ENCODE measurements at regions not wholly inside any gene's neighbourhood (a gene's known extent, or its start where the extent isn't known, plus 50 kb on each side); places are given as distances from the start of the nearest gene placed in this dataset.

- H3K4me1 ChIP-seq (replicated peaks in 1 of 2): no peaks in the 10 kb centered on the region
- H3K27ac ChIP-seq: no peak overlapping the region
- in situ Hi-C loops (cut with MboI; ENCODE audit: low pct_unique_long_range_greater_than_20kb in 2 of 9, low sequenced_read_pairs in 9 of 9, unreplicated experiment in 9 of 9): no loop called here
- 60 to 92% (median 71%) methylated on average over 1 to 3 of the region's 3 CpGs; no CpG with 5 or more reads in 1 of the 10 experiments for whole genome bisulfite sequencing, 10 experiments
- H3K4me3 ChIP-seq: no peak overlapping the region
- ATAC-seq (replicated peaks in 6 of 8): no peak
Observed at GRCh38 chr3:102158080-102158740, 276.6 kb upstream of the ZPLD1 start.

- in situ Hi-C loops (cut with MboI; ENCODE audit: low pct_unique_long_range_greater_than_20kb in 2 of 9, low sequenced_read_pairs in 9 of 9, unreplicated experiment in 9 of 9): no loop called here
- ATAC-seq (replicated peaks in 6 of 8): no peak
- Histone ChIP-seq H3K4me3 (no peak overlapping the region), H3K27ac (no peak overlapping the region), H3K4me1 (replicated peaks in 1 of 2) (no peaks in the 10 kb centered on the region)
- 67 to 100% (median 88%) methylated on average over 1 of the region's 1 CpG; no CpG with 5 or more reads in 3 of the 10 experiments for WGBS, 10 experiments
Observed at GRCh38 chr3:102159810-102160451, 274.9 kb upstream of the ZPLD1 start.

GRCh38 chr3:102161384-102162006 is 273.3 kb upstream of the ZPLD1 start:
- WGBS, 10 experiments: 14 to 90% (median 76%) methylated on average over 1 to 5 of the region's 5 CpGs
- ATAC-seq (replicated peaks in 6 of 8): no peak
- H3K4me1 ChIP-seq (replicated peaks in 1 of 2): no peaks in the 10 kb centered on the region
- no peak overlapping the region for H3K27ac ChIP-seq
- in situ Hi-C loops (cut with MboI; ENCODE audit: low pct_unique_long_range_greater_than_20kb in 2 of 9, low sequenced_read_pairs in 9 of 9, unreplicated experiment in 9 of 9): no loop called here
- H3K4me3 ChIP-seq: no peak overlapping the region

GRCh38 chr3:102162251-102162650 is 272.6 kb upstream of the ZPLD1 start:
- ATAC-seq (replicated peaks in 6 of 8): no peak
- Histone ChIP-seq H3K27ac (no peak overlapping the region), H3K4me3 (no peak overlapping the region), H3K4me1 (replicated peaks in 1 of 2) (no peaks in the 10 kb centered on the region)
- in situ Hi-C loops (cut with MboI; ENCODE audit: low pct_unique_long_range_greater_than_20kb in 2 of 9, low sequenced_read_pairs in 9 of 9, unreplicated experiment in 9 of 9): no loop called here

GRCh38 chr3:102163039-102163817 is 271.6 kb upstream of the ZPLD1 start:
- in situ Hi-C loops (cut with MboI; ENCODE audit: low pct_unique_long_range_greater_than_20kb in 2 of 9, low sequenced_read_pairs in 9 of 9, unreplicated experiment in 9 of 9): no loop called here
- H3K4me3 ChIP-seq: no peak overlapping the region
- peak in 4 of 8 experiments; percentile 21 to 41 (median 41) for ATAC-seq (replicated peaks in 6 of 8)
- no peak overlapping the region for H3K27ac ChIP-seq
- WGBS, 10 experiments: 0 to 86% (median 0%) methylated on average over 1 of the region's 1 CpG; no CpG with 5 or more reads in 5 of the 10 experiments
- no peaks in the 10 kb centered on the region for H3K4me1 ChIP-seq (replicated peaks in 1 of 2)

- no peak for ATAC-seq (replicated peaks in 6 of 8)
- Histone ChIP-seq H3K27ac (no peak overlapping the region), H3K4me1 (replicated peaks in 1 of 2) (no peaks in the 10 kb centered on the region), H3K4me3 (no peak overlapping the region)
- WGBS, 10 experiments: 56 to 100% (median 80%) methylated on average over 1 to 4 of the region's 4 CpGs; no CpG with 5 or more reads in 1 of the 10 experiments
- in situ Hi-C loops (cut with MboI; ENCODE audit: low pct_unique_long_range_greater_than_20kb in 2 of 9, low sequenced_read_pairs in 9 of 9, unreplicated experiment in 9 of 9): no loop called here
Observed at GRCh38 chr3:102163818-102164154, 271.0 kb upstream of the ZPLD1 start.

- no peak for ATAC-seq (replicated peaks in 6 of 8)
- no peaks in the 10 kb centered on the region for H3K4me1 ChIP-seq (replicated peaks in 1 of 2)
- 0 to 100% (median 0%) methylated on average over 1 of the region's 1 CpG; no CpG with 5 or more reads in 3 of the 10 experiments for WGBS, 10 experiments
- H3K27ac ChIP-seq: no peak overlapping the region
- H3K4me3 ChIP-seq: no peak overlapping the region
- in situ Hi-C loops (cut with MboI; ENCODE audit: low pct_unique_long_range_greater_than_20kb in 2 of 9, low sequenced_read_pairs in 9 of 9, unreplicated experiment in 9 of 9): no loop called here
Observed at GRCh38 chr3:102165367-102165766, 269.4 kb upstream of the ZPLD1 start.

- WGBS, 10 experiments: 40 to 100% (median 88%) methylated on average over 1 of the region's 1 CpG; no CpG with 5 or more reads in 3 of the 10 experiments
Observed at GRCh38 chr3:102169915-102170479, 264.8 kb upstream of the ZPLD1 start.

GRCh38 chr3:102170545-102170944 is 264.3 kb upstream of the ZPLD1 start:
- H3K4me3 ChIP-seq: no peak overlapping the region
- WGBS, 10 experiments: 17 to 100% (median 88%) methylated on average over 1 to 2 of the region's 2 CpGs; no CpG with 5 or more reads in 1 of the 10 experiments
- in situ Hi-C loops (cut with MboI; ENCODE audit: low pct_unique_long_range_greater_than_20kb in 2 of 9, low sequenced_read_pairs in 9 of 9, unreplicated experiment in 9 of 9): no loop called here

More at GRCh38 chr3:102169915-102170479, 264.8 kb upstream of the ZPLD1 start:
- Histone ChIP-seq H3K4me3 (no peak overlapping the region), H3K27ac (no peak overlapping the region), H3K4me1 (replicated peaks in 1 of 2) (no peaks in the 10 kb centered on the region)
- no peak for ATAC-seq (replicated peaks in 6 of 8)
- in situ Hi-C loops (cut with MboI; ENCODE audit: low pct_unique_long_range_greater_than_20kb in 2 of 9, low sequenced_read_pairs in 9 of 9, unreplicated experiment in 9 of 9): no loop called here

GRCh38 chr3:102174312-102174712 is 260.5 kb upstream of the ZPLD1 start:
- no peak overlapping the region for H3K4me3 ChIP-seq
- in situ Hi-C loops (cut with MboI; ENCODE audit: low pct_unique_long_range_greater_than_20kb in 2 of 9, low sequenced_read_pairs in 9 of 9, unreplicated experiment in 9 of 9): no loop called here
- H3K4me1 ChIP-seq (replicated peaks in 1 of 2): no peaks in the 10 kb centered on the region
- no peak overlapping the region for H3K27ac ChIP-seq
- ATAC-seq (replicated peaks in 6 of 8): peak in 2 of 8 experiments; percentile 20 to 95
- 3 to 88% (median 71%) methylated on average over 2 to 3 of the region's 3 CpGs for WGBS, 10 experiments

More at GRCh38 chr3:102170545-102170944, 264.3 kb upstream of the ZPLD1 start:
- Histone ChIP-seq H3K27ac (no peak overlapping the region), H3K4me1 (replicated peaks in 1 of 2) (no peaks in the 10 kb centered on the region)
- ATAC-seq (replicated peaks in 6 of 8): no peak

GRCh38 chr3:102174832-102175374 is 259.9 kb upstream of the ZPLD1 start:
- Histone ChIP-seq H3K27ac (no peak overlapping the region), H3K4me1 (replicated peaks in 1 of 2) (no peaks in the 10 kb centered on the region), H3K4me3 (no peak overlapping the region)
- peak in 2 of 8 experiments; percentile 16 to 56 for ATAC-seq (replicated peaks in 6 of 8)
- 43 to 100% (median 61%) methylated on average over 1 of the region's 1 CpG; no CpG with 5 or more reads in 4 of the 10 experiments for WGBS, 10 experiments
- in situ Hi-C loops (cut with MboI; ENCODE audit: low pct_unique_long_range_greater_than_20kb in 2 of 9, low sequenced_read_pairs in 9 of 9, unreplicated experiment in 9 of 9): no loop called here

- in situ Hi-C loops (cut with MboI; ENCODE audit: low pct_unique_long_range_greater_than_20kb in 2 of 9, low sequenced_read_pairs in 9 of 9, unreplicated experiment in 9 of 9): no loop called here
- 15 to 94% (median 71%) methylated on average over 3 to 5 of the region's 5 CpGs for WGBS, 10 experiments
Observed at GRCh38 chr3:102176333-102177050, 258.3 kb upstream of the ZPLD1 start.

More at GRCh38 chr3:102176333-102177050, 258.3 kb upstream of the ZPLD1 start:
- no peak for ATAC-seq (replicated peaks in 6 of 8)
- no peaks in the 10 kb centered on the region for H3K4me1 ChIP-seq (replicated peaks in 1 of 2)
- no peak overlapping the region for H3K4me3 ChIP-seq
- no peak overlapping the region for H3K27ac ChIP-seq

All from motor neuron (in vitro differentiated cells).